ENCODE measurements at regions not wholly inside any gene's neighbourhood (a gene's known extent, or its start where the extent isn't known, plus 50 kb on each side); places are given as distances from the start of the nearest gene placed in this dataset.

DNA sequence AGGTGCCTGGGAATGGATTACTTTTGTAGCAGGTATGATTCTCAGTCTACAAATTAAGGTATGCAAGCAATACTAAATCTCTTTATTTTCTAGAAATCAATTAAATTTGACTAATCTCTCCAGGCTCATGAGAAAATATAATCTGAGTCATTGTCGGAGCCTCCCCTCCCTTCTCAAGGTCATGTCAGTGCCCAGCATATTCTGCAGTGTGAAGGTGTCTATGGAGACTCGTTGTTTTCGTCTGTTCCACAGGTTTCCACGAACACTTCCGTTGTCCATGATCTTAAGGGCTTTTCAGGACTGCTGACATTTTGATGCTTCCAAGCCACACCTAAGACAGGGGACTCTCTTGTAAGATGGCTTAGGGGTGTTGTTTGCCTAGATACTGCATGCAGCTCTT is 56.6 kb upstream of the SCOC start:
- DNase-seq = no peak

GRCh38 chr4:140315970-140316369 is 57.5 kb upstream of the SCOC start:
- no peak for DNase-seq

- DNase-seq = no peak
These were observed 58.0 kb upstream of the SCOC start for GRCh38 chr4:140315438-140315837.

- no peak for DNase-seq
These were observed 58.4 kb upstream of the SCOC start for GRCh38 chr4:140315019-140315418.

GRCh38 chr4:140312100-140312499 is 61.3 kb upstream of the SCOC start:
- no peak for DNase-seq

DNA sequence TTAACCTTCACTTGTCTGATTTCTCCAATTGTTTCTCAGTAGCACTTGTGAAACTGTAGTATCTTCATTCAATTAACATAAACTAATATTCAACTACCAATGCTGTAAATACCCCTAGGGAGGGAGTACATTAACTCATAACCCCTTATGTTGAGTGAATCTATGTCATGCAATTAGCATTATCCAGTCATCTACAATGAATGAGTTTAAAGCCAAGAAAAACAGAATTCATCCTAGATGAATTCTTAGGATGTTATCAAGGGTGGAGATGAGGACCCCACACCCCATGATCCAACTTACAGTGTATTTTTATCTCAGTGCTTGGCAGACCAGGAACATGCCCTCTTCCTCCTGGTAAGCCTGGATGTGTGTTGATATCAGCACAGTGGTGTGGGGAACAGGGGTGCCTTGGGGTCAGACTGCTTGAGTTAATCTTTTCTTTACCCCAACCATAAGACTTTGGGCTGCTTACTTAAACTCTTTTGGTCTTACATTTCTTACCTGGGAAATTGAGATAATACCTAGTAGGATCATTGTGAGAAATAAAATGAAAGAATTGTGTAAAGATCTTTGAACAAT is 62.1 kb upstream of the SCOC start:
- no peak for DNase-seq

DNA sequence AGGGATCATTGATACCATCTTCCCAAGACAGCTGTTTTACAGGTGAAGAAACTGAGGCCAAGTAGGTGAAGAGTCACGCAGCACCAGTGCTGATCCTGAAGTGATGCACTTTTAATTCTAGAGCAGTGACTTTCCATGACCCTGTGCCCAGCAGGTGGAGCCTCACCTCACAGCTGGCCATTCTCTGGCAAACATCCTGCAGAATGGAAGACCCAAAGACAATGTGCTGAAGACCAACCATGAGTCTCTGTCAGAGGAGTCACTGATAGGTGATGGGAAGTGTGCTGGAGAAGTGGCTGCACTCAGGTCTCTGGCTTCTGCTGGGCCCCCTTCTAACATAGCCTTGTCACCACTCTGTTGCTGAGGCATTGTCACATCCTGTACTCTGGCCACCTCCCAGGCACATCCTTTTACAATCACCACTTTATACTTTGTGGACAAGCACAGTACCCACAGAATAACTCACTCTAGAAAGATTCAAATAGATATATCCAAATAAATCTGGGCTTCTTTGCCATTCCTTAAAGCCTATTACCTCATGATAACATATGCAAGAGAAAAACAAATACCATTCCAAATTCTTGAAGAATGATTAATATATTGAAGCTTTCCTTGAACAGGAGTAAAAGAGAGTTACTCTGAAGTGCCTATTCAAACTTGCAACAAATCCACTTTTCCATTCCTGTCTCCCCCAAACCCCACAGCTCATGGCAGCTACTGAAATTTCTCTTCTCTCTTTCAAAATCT is 64.1 kb upstream of the SCOC start:
- DNase-seq = no peak

GRCh38 chr4:140308366-140309123 is 64.9 kb upstream of the SCOC start:
- peak; percentile 51 for DNase-seq

DNA sequence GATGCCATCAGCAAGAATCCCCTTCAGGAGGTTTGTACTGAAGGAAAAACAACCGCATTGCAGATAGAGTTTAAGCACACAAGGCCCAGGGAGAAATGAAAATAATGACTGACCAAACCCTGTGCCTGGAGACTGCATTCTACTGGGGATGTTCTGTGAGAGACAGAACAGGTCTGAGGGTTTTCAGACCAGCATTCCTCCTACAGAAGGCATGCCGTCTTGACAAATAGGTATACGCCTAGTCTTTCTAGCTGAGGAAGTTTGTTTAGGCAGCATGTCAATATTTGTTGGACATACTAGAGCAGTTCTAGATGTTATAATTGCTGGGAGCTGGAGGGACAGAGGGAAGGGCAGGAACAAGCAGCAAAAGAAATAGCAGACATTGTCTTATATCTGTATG is 68.4 kb upstream of the SCOC start:
- no peak for DNase-seq

DNA sequence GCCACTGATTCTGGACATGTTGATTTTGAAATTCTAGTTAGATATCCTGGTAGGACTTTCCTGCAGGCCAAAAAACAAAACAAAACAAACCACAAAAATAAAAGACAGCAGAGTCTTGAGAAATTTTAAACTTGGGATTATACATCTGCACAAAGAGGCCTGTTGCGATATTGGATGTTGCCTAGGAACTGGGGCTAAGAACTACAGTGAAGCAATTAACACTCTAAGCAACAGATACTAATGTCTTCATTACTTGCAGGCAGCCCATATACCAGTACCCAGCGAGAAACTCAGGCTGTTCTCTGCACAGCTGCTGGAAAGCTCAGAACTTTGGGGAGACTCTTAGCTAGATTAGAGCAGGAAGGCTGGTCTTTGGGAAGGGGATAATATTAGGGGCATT is 69.1 kb upstream of the SCOC start:
- DNase-seq = no peak

DNA sequence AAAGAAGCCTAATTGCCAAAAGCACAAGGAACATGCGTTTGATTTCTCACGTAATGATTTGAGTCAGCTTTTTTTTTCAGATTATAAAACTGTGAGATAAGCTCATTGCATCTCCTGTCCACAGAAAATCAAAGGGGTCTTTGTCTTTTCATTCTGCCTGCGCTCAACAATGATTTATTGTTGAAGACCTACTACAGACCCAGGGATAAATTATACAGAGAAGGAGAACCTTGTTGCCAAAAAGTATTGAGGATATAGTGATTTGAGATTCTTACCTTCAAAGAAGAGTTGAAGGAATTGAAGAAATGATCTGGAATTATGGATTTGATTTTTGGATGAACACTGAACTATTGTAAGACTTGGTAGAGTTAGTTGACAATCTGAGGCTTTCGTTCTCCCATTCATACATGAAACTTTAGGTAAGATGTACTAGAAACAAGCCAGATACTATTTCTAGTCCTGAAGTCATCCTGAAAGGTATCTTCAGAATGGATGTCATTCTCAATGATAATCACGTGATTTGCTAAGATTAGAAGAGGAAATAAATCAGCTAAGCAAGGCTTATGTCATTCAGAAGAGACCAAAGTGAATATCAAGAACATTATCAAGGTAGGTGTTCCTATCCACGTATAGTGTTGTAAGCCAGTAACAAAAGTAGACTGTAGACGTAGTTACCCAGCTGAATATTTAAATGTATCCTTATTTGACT is 71.1 kb upstream of the SCOC start:
- no peak for DNase-seq

- no peak for DNase-seq
These were observed 73.0 kb upstream of the SCOC start for GRCh38 chr4:140300271-140300970.

- DNase-seq = peak; percentile 16
These were observed 75.4 kb upstream of the SCOC start for GRCh38 chr4:140298001-140298400.

DNA sequence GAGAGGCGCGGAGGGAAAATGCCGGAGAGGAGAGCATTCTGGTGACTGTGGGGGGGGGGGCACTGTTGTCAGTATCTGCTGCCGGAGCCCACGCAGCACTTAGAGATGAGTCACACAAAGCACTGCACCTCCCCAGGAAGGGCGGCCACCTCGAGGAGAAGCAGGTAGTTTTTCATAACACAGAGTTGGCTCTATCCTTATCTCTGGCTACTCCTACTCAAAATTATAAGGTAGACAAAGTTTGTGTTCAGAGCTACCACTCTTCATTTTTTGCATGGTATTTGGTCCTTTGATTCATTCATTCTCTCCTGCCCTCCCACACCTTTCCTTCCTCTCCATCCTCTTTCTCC is 76.2 kb upstream of the SCOC start:
- peak; percentile 28 for DNase-seq

GRCh38 chr4:140296335-140297220 is 76.9 kb upstream of the SCOC start:
- peak; percentile 30 for DNase-seq

GRCh38 chr4:140293979-140294378 is 79.5 kb upstream of the SCOC start:
- DNase-seq = no peak

- DNase-seq = peak; percentile 3
These were observed 82.2 kb upstream of the SCOC start for GRCh38 chr4:140291259-140291658.

DNA sequence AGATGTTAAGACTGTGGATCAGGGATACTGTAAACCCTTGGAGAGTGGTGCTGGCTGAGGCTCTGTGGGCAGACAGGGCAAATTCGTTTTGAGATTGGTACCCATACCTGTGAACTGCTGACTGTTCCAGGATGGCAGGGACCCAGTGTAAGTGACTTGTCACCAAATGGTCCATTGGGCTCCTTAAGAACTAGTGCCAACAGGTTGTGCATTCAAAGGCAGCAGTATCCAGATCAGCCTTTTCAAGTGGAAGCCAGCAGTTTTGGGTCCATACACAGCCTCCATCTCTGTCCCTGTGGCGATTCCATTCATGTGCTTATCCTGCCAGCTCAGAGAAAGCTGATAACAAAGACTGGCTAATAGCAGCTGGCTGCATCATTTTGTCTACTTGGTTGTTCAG is 84.0 kb upstream of the SCOC start:
- DNase-seq = no peak

DNA sequence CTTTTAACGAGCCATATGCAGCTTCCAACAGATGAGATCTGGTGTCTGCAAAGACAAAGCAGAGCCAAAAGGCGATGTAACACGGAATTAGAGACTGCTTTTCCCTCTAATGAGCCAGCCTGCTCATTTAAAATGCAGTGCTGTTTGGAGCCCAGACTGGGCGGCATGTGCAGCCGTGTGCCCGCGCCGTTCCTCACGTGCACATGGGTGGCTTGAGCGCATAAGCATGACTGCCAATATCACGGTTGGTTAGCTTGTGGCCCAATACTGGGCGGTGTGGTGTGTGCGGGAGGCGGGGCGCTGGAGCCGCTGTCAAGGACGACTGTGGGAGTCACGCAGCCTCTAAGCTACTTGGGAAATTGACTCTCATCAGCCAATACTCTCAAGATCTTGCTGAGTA is 87.0 kb upstream of the SCOC start:
- DNase-seq = peak; percentile 89

DNA sequence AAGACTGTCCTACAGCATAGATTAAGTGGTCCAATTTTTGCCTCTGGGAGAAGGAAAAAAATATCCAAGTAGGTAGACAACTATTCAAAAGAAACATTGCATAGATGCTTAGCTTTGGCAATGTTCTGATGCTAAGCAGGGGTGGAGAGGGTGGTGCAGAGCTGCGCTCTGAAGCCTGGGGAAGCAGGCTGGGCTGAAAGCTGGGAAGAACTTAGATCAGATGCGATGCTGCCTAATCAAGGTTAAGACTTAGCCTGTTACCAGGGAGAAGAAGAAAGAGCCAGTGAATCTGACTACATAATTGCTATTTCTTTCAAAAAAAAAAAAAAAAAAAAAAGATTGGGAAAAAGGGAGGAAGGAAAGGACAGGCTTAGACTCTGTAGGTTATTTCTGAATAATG is 89.0 kb upstream of the SCOC start:
- DNase-seq = no peak

- DNase-seq = no peak
These were observed 91.5 kb upstream of the SCOC start for GRCh38 chr4:140281828-140282552.
